ENCODE measurements at regions not wholly inside any gene's neighbourhood (a gene's known extent, or its start where the extent isn't known, plus 50 kb on each side); places are given as distances from the start of the nearest gene placed in this dataset.
A peak's percentile ranks its signal among the peaks of the same experiment; 100 is the strongest.

DNA sequence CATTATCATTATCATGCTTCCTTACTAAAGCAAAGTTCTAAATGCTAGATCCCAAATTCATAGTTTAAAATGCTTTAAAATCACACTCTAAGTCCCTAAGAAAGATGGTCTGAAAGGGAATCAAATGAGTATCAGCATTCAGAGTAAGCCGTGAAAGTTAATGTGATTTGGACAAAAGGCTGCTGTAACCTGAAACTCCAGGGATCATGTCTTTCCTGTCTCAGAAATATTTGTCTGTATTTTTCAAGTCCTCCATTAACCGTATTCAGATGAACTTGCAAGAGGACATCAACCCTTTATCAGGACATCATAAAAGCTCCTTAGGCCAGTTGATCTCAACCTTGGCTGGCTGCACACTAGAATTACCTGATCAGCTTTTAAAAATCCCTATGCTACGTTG lies 324.3 kb upstream of the PKDCC start:
- no peak for DNase-seq (ENCODE audit: low spot score)

DNA sequence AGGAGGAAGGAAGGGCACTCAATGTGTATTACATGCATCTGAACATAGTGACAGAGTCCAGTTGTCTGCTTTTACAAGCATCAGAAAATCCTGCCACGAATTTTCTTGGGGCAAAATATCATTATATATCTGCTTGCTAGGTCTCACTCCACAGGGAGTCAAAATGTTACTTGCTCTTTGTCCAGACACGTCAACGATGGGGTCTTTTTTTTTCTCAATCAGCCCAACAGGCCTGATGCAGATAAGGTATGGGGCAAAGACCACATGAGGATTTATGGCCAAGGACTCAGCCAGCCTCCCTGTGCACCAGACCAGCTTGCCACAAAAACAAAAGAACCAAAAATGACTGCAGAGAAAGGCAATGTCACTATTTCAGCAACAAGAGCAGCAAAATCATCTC lies 323.4 kb upstream of the PKDCC start:
- no peak for DNase-seq (ENCODE audit: low spot score)

DNA sequence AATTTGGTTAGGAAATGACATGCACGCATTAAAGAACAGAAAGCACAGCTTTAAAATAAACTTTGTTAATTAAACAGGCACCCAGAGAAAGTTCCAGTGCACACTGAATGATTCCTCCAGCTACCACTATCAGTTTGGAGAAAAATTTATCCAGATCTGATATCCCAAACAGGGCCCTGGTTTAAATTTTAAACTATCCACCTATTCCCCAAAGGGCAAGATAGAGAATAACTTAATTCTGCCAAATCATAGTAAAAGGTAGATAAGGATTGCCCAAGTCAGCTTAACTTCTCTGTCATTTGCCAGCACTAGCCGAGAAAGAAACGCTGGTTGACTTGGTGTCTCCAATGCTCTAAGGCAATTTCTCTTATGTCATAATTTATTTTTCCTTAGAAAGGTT lies 321.9 kb upstream of the PKDCC start:
- no peak for DNase-seq (ENCODE audit: low spot score)

DNA sequence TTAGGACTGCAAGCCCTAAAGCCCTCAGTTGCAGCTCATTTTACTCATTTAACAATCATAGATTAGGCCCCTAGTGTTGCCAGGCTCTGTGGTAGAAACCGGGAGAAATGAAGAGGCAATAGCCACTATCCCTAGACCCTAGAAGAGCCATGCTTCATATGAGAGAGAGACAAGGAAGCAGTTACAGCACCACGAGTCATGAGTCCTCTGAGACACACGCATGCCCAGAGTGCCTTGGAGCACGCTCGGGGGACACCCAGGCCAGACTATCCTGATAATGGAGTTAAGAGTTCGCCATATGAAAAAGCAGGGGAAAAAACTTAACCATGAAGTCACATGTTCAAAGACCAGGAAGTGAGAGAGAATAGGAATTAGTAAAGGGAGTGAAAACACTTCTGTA lies 321.5 kb upstream of the PKDCC start:
- DNase-seq (ENCODE audit: low spot score), result no peak

DNA sequence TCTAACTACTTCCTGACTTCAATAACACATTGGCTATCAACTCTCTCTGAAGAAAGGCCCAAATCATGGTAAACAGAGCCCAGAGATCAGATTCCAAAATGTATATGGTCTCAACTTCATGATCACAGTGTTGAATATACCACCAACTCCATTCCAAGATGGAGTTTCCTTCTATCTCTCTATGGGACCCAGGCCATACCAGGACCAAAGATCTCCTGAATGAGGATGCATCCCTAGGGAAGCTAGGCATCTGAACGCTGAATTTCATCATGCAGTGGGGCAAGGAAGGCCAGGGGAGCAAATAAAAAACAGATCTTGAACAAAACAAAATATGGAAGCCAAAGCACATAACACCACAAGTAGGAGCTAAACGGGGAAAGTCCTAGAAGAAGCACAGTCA lies 320.7 kb upstream of the PKDCC start:
- DNase-seq (ENCODE audit: low spot score), result no peak

DNA sequence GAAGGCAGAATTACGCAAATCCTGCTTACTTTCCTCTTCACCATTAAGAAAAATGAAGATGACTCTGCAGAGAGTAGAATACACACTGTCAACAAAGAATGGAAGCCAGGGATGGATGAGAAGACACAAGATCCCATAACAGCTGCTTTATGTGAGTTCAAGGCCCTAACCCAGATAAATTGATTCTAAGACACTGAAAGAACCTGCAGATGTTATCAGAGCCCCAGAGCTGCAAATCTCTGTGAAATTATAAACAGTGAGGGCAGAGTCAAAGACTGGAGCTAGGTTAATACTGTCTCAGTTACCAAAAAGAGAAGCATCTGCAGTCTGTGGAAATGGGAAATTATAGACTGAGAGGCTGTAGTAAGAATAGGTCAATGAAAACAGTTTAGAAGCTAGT lies 320.1 kb upstream of the PKDCC start:
- no peak for DNase-seq (ENCODE audit: low spot score)

DNA sequence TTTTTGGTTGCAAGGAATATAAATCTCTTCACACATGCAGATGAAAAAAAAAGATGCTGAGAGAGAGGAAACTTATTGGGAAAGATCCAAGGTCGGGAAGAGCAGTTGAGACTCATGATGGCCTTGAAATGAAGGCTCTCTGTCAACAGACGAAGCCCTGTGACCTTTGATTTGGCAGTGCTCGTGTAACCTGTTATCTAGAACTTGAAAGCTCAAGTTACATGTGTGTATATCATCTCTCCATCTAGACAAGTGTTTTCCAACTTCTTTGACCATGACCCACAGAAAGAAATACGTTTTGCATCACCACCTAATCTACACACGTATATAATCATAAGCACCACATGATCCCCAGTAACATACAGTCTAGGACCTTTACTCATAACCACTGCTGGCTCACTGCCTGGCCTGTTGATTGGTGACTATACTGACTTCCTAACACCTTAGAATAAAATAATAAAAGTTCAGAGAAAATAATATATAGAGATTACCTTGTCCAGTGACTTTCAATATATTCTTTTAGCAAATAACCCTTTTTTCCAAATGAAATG lies 319.0 kb upstream of the PKDCC start:
- no peak for DNase-seq (ENCODE audit: low spot score)

DNA sequence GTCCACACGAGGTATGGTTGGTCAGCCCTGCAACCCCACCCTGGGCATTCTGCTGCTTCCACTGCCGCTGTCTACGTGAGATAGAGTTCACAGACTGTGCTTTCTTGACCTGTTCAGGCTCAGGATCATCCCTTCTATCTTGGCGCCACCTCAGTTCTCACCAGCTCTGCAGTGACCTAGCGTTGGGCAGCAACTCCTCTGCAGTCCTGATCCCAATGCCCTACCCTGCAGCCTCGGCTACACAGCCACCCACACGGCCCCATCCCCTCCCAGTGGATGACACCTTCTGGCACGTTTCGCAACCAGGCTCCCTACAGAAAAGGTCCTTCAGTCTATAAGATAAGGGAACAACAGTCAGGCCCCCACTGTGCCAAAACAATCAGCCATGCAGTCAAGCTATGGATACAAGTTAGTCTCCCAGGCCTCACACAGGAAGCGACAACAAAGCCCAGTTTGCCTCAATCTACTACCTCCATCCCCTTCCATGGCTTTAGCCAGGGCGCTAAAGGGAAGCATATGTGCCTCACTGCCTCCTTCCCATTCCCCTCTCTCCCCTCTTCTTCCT lies 317.9 kb upstream of the PKDCC start:
- no peak for DNase-seq (ENCODE audit: low spot score)

DNA sequence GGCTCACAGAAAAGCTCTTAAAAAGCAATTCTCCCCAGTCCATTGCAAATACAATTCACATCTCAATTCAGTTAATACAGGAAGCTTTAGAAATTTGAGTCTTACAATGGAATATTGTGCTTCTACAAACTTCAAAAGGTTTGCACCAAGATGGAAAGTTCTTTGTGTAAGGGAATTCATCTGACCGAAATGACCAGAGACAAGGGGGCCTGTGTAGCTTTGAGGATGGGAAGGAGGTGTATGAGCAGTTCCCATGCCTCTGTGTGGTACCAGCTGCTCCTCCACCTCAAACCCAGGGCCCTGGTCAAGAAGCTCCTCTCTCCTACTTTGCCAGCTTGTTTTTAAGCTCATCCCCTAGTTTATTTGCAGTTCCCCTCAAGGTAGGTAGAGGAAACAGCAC lies 312.8 kb upstream of the PKDCC start:
- no peak for DNase-seq (ENCODE audit: low spot score)

DNA sequence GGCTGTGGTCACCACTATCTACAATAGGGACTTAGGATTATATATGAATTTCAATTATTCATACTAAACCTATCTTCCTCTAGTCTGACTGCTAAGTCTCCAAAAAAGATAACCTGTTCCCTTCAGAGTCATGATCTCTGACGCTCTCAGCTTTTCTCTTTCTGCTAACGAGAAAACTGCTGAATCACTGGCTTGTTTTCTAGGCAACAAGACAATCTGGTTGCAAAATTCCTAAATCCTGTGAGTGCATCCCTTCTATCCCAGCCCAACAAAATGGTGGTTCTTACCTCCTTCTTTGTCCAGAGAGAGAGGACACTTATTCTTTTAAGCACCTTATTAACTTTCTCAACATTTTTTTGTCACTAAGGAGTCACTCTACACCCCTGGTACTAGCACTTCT lies 312.3 kb upstream of the PKDCC start:
- DNase-seq (ENCODE audit: low spot score), result no peak

DNA sequence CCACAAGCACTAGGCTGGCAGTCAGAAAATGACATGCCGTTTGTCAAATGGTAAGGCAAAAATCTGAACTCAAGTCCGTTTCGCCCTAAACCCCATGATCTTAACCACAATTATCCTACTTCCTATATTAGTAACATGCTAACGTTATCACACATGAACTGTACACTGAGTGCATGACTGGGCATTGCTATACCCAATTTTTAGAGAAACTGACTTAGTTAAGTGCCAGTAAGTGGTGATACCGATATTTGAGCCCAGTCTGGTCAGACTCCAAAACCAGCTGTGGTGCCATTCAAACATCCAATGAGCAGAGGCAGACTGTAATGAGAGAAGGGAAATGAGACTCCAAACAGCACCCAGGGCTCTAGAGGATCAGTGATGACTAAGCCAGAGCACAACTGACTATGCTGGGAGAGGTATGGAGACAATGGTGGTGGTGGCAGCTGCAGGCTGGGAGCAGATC lies 311.7 kb upstream of the PKDCC start:
- DNase-seq (ENCODE audit: low spot score), result no peak

DNA sequence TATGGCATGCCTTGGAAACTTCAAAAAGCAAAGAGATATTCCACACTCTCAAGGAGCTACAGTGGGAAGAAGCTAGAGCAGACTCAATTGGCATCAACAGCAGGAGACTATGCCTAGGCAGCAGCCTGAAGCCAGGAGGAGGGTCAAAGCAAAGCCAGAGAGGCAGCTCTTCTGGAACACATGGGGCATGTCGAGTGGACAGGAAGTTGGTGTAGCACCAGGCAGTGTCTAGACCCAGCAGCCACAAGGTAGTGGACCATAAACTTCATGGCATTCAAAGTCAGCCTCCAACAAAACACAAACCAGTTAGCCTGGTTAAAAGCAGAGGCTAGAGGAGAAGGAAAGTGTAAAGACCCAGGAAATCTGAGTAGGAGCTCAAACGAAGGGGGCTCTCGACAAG lies 311.2 kb upstream of the PKDCC start:
- no peak for DNase-seq (ENCODE audit: low spot score)

DNA sequence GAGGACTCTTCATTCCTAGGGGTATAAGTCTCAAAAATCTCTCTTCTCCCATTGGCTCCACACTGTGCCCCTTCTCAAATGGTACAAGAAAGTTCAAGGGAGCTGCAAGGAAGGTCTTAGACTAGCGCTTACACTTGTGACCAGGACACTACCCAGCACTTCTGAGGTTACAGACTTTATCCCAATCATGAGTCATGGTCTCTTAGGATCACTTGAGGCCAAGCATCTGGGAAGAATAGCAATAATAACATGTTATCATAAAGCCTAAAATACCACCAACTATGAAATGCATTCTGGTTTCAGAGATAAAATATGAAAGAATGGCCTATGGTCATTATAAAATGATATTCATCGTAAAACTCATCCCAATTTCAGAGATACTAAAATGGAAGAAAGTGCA lies 309.9 kb upstream of the PKDCC start:
- DNase-seq (ENCODE audit: low spot score), result no peak

DNA sequence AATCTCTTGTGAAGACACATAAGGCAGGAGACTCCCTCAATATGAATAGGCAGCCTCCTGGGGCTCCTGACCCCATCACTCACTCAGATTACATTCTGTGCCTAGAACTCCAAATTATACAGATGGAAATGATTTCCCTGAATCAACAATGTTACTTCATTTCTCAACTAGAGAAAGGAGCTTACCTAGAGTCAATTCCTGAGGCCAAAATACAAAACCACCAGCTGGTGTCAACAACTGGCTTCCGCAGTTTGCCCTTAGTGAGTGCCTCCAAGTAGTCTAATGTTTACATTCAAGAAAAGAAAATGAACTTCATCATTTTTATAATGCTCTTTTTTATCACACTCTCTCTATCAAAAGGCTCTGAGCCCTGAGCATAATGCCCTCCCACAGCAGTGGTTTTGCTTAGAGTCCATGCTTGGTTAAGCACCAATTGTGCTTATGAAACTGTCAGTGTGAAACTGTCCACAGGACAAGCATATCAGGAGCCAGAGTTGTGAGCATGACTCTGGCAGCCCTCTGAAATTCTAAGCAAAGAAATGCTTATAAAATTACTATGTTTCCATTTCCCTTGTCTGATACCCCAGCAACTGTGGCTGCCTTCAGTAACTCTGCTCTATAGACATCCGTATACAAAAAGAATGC lies 305.7 kb upstream of the PKDCC start:
- DNase-seq (ENCODE audit: low spot score), result no peak

DNA sequence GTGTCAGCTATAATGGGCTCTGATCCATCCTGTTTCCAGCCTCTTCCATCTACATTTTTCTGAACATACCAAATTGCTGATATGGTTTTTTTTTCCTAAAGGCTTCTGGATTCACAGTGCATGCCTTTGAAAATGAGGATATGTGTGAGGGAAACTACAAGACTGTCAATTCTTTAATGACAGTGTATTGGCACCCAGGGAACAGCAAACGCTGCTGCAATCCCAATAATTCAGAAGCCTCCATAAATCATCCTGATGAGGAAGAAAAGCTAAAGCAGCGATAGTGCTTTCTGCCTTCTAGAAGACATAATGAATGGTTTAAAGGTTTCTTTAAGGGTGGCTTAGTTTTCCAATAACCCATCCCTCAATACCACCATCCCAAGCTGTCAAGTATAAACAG lies 304.5 kb upstream of the PKDCC start:
- no peak for DNase-seq (ENCODE audit: low spot score)

DNA sequence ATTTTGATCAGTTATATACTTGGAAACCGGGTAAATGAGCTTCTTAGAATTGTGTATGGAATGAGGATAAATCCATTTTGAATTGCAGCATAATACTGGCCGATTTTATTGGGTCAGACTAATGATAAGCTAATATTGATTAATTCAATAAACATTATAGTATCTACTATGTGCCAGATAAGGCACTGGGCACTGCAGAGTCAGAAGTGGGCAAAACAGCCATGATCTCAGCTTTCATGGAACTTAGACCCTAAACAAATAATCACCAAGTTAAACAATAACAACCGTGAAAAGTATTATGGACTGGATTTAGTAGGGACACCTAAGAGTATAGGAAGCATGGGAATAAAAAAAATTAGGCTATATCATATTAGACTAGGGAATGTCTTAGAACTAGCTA lies 297.0 kb upstream of the PKDCC start:
- no peak for DNase-seq (ENCODE audit: low spot score)

DNA sequence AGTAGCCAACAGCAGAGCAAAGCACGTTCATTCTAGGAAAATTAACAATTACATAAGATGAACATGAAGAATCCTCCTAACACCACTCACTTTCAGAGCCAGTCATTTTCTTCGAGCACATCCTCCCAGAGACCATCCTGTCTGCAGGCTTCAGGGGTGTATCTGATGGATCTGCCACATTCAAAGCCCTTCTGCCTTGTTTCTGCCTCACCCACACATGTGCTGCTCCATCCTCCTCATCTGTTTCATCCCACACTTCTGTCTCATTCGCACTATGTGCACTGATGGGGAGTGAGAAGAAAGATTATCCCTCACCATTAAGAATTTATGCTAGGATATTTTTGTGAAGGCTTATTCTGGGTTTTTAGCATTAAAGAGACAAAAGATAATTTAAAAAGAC lies 287.9 kb upstream of the PKDCC start:
- DNase-seq (ENCODE audit: low spot score), result no peak

DNA sequence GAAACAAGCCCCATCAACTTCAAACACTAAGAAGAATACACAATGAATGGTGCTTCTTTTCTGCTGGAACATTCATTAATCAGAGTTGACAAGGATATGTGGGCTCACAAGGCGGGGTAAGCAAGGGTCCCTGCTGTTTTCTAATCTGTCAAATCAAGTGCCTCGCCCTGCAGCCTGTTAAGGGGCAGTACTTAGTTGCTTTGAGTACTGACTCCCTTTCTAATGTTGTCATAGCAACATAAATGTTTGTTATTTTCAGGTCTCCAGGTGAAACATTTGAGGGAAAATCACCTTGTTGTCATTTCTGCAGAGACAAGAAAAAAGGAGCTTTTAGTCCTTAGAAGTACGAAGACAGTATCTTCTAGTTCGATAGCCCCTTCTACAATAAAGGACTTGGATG lies 284.7 kb upstream of the PKDCC start:
- no peak for DNase-seq (ENCODE audit: low spot score)

DNA sequence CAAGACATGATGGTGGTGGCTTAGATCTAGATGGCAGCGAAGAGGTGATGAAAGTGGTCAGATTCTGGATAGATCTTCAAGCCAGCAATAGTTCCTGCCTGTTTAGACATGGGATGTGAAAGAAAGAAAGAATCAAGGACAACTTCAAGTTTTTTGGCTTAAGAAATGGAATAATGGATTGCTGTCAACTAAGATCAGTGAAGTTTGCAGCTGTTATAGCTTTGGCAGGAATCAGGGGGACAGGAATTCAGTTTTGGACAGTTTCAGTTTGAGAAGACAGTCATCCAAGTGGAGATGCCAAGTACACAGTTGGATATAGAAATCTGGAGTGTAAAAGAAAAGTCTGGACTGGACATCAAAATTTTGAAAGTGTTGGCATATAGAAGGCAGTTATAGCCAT lies 283.7 kb upstream of the PKDCC start:
- no peak for DNase-seq (ENCODE audit: low spot score)

DNA sequence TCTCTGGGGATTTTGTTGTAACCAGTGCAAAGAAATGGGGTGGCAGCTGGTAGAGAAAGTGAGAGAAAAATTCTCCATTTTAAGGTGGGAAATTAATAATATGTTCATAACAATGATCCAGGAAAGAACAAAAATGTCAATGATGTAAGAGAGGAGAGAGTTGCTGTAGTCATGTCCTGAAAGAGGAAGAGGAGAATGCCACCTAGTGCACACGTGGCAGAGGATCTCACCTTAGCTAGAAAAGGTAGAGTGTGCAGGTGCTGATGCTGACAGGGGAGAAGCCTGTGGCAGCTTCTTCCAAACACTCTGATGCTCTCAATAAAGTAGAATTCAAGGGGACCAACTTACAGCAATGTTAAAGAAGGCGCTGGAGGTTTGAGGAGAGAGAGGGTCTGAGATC lies 282.9 kb upstream of the PKDCC start:
- DNase-seq (ENCODE audit: low spot score), result no peak

DNA sequence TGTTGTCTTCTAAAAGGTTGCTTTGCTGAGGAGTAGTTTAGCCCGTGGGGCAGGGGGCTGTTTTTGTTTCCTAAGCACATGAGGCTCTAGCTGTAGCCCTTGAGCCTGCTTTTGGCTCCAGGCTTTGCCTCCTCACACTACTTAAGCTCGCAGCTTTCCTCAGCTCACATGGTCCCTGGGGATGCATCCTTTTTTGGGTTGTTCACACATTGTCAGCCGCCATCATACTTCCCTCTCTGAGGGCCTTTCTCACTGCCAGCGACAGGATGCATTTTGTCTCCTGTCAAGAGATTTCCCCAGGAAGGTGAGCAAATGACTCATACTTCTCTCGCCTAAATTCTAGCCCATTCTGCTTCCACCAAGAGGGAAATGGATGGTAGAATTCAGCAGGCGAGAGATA lies 279.5 kb upstream of the PKDCC start:
- DNase-seq (ENCODE audit: low spot score), result peak; percentile 48

DNA sequence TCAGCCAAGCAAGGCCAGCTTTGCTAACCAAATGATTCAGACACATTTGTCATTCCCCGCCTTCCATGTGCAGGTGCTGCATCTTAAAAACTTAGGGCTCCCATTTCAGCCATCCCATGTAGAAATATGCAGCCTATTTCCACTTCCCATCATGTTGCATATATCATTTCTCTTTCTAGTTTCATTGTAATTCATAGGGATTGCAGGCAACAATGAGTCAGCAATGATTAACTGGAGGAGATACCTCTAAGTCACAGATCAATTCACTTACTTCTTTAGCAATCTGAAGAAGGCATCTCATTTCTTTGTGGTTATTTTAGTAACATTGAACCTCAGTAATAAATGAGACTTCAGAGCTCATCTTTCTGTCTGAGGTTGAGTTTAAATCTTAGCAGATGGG lies 276.1 kb upstream of the PKDCC start:
- DNase-seq (ENCODE audit: low spot score), result no peak

DNA sequence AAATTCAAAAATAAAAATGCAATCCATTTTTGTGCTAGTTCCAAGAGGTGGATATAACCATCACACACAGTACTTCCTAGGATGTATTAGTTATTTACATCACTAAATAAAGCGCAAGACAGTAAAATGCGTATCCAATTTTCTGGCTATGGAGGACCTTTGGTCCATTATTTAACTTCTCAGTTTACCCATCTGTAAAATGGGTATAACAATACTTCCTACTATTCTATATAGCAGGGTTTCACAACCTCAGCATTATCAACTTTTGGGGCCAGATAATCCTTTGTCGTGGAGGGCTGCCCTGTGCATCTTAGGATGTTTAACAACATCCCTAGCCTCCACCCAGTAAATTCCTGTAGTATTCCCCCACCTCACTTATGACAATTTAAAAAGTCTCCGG lies 275.1 kb upstream of the PKDCC start:
- DNase-seq (ENCODE audit: low spot score), result no peak

DNA sequence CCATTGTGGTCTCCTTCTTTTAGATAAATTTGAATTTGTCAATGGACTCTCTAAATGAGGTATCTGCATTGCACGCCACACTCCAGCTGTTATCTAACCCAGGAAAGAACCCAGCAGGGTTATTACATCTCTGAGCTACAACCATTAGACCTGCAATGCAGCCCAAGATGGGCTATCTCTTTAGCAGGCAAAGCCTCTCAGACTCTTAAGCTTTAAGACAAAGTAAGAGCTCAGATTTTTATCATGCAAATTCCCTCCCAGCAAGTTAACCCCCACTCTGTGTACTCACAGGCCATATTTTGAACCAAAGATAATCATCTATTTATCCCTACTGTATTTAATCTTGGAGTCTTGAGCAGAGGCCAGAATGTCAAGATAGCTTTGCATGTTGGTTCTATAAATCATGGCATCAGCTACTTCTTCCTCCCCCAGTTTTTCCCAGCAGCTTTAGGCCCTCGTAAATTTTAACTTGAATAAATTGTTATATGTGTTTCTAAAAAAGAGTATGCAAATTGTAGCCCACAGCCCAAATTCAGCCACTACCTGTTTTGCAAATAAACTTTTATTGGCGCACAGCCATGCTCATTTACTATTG lies 273.7 kb upstream of the PKDCC start:
- peak; percentile 35 for DNase-seq (ENCODE audit: low spot score)

Measured in D341Med (cell line).